Activated CD8-positive, alpha-beta memory T cell treated with anti-CD3 and anti-CD28 coated beads, Interleukin-2, amount 10 ng/mL, durations not matched to agents 7 days and 5 days (primary cell): ENCODE measurements at regions not wholly inside any gene's neighbourhood (a gene's known extent, or its start where the extent isn't known, plus 50 kb on each side); places are given as distances from the start of the nearest gene placed in this dataset.

Source experiments
- ATAC-seq: fragments of 150-1000 bp; cut with Tn5 transposase; one replicate; pipeline ENCODE4 v1.10.0; 2021; ENCODE audit warnings: moderate library complexity
- CTCF ChIA-PET: fragments of 350-600 bp; sonication (Branson Sonifier 250); formaldehyde crosslinking; loops from one replicate; lab custom pipeline; 2021; ENCODE audit warnings: antibody characterized with exemption; lab: Charles Lee
- DNase-seq: peaks from one replicate; pipeline ENCODE4 v3.0.0-alpha.2; 2020
- H3K27ac Mint-ChIP-seq: one replicate; pipeline ENCODE4 v1.8.0; 2021; ENCODE audit warnings: mild to moderate bottlenecking, mixed read lengths
- H3K27me3 Mint-ChIP-seq: one replicate; pipeline ENCODE4 v1.8.0; 2021; ENCODE audit warnings: mixed read lengths
- H3K36me3 Mint-ChIP-seq: one replicate; pipeline ENCODE4 v1.8.0; 2021; ENCODE audit warnings: mild to moderate bottlenecking, mixed read lengths
- H3K4me1 Mint-ChIP-seq: one replicate; pipeline ENCODE4 v1.8.0; 2021; ENCODE audit warnings: mixed read lengths
- H3K4me3 Mint-ChIP-seq: one replicate; pipeline ENCODE4 v1.8.0; 2021; ENCODE audit warnings: mild to moderate bottlenecking, moderate library complexity, mixed read lengths
- H3K9me3 Mint-ChIP-seq: one replicate; pipeline ENCODE4 v1.8.0; 2022; ENCODE audit warnings: low read depth, mixed read lengths

DNA sequence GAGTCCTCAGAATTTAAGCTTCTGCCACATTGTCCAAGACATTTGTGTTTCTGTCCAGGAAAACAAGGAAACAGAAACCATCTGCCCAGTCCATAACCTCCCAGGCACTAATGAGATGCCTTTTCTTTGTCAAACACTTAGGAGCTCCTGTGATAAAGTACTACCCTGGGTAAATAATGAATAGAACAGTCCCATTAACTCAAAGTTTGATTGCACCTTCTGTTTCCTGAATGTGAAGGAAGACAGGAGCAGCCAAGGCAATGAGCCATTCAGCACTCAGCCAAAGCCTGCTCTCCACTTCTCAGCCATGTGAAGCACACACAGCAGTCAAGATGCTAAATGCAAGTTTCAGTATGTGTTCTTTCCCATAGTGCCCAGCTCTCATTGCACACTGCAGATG is 199.8 kb downstream of the SEC16B start:
- CTCF ChIA-PET, result no interaction called here
- Mint-ChIP-seq H3K4me1 (no peaks in the 10 kb centered on the region), H3K36me3 (no peaks in the 10 kb centered on the region), H3K4me3 (no peak overlapping the region), H3K27ac (no peak overlapping the region), H3K27me3 (no peaks in the 10 kb centered on the region), H3K9me3 (peaks cover 4% of the 10 kb centered on the region)
- ATAC-seq, result no peak
- DNase-seq, result no peak

DNA sequence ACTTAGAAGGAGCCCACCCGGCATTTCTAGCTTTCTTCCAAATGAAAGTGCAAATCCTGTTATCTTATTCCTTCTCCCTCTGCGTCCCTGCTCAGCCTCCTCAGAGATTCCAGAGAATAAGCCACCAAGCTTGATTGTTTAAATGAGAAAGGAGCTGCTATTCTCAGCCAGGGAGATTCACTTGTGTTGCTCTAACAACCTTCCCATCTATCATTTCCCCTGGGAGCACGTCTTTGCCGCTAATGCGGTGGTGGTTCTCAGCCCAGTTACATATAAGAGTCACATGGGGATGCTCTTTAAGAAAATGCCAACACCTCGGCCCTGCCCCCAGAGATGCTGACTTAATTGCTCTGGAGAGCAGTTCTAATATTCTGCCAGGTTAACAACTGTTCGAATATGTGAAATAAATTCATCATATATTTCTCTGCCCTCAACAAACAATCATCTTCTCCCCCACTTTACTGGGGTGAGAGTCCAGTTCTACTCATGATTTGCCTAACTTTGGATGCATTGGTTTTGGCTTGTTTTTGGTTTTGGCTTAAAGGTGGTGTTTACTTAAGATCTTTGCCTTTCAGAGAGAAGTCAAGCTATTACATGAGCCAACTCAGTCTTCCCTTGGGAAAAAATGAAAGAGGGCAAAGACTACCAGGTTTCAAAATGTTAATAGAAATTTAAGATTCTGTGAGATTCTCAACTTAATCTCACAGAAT is 213.9 kb downstream of the SEC16B start:
- peaks cover 11% of the 10 kb centered on the region for H3K9me3 Mint-ChIP-seq
- H3K27me3 Mint-ChIP-seq, result no peaks in the 10 kb centered on the region
- ATAC-seq, result no peak
- no peak for DNase-seq
- CTCF ChIA-PET, result no interaction called here
- no peaks in the 10 kb centered on the region for H3K36me3 Mint-ChIP-seq
- no peak overlapping the region for H3K27ac Mint-ChIP-seq
- H3K4me3 Mint-ChIP-seq, result no peak overlapping the region
- H3K4me1 Mint-ChIP-seq, result no peaks in the 10 kb centered on the region

DNA sequence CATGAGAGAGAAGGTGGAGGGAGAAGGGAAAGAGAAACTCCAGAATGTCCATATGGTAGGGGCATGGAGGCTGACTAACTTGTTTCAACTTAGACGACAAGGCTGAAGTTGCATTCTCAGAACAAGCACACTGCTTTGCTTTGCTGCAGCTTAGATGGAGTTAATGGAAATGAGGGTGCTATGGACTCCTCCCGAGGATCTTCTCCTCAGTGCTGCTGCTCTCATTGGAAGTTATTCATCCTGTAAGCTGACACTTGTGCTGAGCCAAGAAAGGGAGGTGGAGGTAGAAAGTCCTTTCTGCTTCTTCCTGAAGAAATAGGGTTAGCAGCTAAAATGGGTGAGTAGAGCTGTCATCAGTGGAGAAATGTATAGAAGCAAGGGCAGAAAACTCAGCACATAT is 215.3 kb downstream of the SEC16B start:
- Mint-ChIP-seq H3K36me3 (no peaks in the 10 kb centered on the region), H3K4me1 (no peaks in the 10 kb centered on the region), H3K9me3 (peaks cover 11% of the 10 kb centered on the region), H3K4me3 (no peak overlapping the region), H3K27ac (no peak overlapping the region), H3K27me3 (no peaks in the 10 kb centered on the region)
- no peak for ATAC-seq
- CTCF ChIA-PET, result no interaction called here
- no peak for DNase-seq

DNA sequence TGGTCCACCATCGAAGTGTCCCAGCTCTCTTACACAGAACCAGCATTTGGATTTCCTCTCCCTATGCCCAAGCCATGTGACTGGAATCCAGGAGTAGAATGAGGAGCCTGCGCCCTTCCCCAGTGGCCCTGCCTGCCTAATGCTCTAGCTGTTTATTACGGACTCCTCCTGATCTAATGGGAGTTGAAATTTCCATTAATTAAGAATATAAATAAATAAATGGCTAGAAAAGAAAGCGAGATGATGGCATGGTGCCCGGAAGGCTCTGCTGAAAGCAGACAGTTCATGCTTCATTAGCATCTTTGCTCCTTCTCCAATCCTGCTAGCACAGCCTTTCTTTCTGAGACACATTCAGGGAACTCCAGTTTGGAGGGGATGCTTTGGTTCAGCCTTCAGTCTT is 216.2 kb downstream of the SEC16B start:
- CTCF ChIA-PET, result no interaction called here
- Mint-ChIP-seq H3K27ac (no peak overlapping the region), H3K9me3 (peaks cover 9% of the 10 kb centered on the region), H3K4me3 (no peak overlapping the region), H3K36me3 (no peaks in the 10 kb centered on the region), H3K4me1 (no peaks in the 10 kb centered on the region), H3K27me3 (no peaks in the 10 kb centered on the region)
- ATAC-seq, result no peak
- no peak for DNase-seq

DNA sequence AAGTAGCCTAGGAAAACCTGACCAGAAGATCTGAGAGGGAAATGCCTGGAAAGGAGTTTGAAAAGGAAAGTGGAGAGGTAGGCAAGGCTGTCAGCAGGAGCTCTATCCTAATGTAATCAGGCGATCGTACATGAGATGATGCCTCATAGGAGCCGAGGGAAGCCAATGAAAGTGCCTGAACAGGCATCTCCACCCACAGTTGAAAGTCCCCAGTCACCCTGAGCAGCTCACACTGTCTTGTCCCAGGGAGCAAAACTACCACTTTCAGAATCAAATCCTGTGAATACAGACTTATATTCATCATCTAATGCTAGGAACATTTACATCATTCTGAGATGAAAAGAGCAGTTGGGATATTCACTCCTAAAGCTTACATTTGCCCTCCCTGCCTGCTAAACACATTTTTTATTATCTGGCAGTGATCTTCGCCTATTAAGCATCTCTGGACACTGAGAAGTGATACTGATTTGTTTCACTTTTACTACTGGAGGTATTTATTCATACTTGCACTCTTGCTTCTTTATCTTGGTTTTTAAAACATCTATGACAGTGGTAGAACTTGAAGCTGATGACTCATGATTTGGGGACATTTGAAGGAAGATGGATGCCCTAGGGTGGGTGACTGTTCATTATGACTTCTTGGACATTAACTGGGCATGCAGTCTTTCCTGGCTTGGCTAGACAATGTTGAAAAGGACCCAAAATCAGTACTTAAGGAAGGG is 221.6 kb downstream of the SEC16B start:
- H3K9me3 Mint-ChIP-seq, result peaks cover 5% of the 10 kb centered on the region
- H3K27me3 Mint-ChIP-seq, result no peaks in the 10 kb centered on the region
- H3K36me3 Mint-ChIP-seq, result no peaks in the 10 kb centered on the region
- CTCF ChIA-PET, result no interaction called here
- ATAC-seq, result no peak
- DNase-seq, result no peak
- no peaks in the 10 kb centered on the region for H3K4me1 Mint-ChIP-seq
- no peak overlapping the region for H3K27ac Mint-ChIP-seq
- H3K4me3 Mint-ChIP-seq, result no peak overlapping the region

DNA sequence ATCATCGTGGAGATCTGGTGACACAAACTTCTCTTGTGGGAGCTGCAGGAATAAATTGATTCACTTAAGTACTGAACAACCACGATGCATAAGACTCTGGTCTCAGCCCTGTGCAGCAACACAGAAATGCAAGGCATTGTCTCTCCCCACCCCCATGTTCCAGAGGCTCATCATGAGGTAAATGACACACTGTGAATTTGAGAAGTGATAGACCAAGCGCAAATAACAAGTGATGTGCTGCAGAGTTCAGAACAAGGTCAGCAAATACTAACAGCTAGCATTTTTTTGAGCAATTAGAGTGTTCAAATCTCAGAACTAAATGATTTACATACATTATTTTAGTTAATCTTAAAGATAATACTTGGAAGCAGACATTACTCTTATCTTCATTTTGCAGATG is 223.7 kb downstream of the SEC16B start:
- H3K9me3 Mint-ChIP-seq, result peaks cover 5% of the 10 kb centered on the region
- H3K4me1 Mint-ChIP-seq, result no peaks in the 10 kb centered on the region
- no peaks in the 10 kb centered on the region for H3K27me3 Mint-ChIP-seq
- H3K27ac Mint-ChIP-seq, result no peak overlapping the region
- ATAC-seq, result no peak
- H3K36me3 Mint-ChIP-seq, result no peaks in the 10 kb centered on the region
- H3K4me3 Mint-ChIP-seq, result no peak overlapping the region
- DNase-seq, result no peak
- CTCF ChIA-PET, result no interaction called here

DNA sequence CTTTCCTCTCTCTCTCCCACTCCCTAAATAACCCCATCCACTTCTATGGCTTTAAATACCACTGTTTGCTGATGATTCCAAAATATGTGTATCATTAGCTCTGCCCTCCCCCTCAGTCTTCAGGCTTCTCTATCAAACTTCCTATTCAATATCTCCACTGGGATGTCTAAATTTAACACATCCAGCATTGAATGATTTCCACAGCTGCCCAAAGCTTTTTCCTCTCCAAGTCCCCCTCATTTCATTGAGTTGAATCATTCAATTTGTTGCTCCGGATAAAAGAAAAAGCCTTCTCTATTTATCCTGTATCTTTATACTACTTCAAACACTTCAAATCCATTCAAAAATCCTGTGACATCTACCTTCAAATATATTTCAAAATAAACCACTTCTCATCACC is 225.0 kb downstream of the SEC16B start:
- peaks cover 2% of the 10 kb centered on the region for H3K9me3 Mint-ChIP-seq
- DNase-seq, result no peak
- no peak overlapping the region for H3K4me3 Mint-ChIP-seq
- no peaks in the 10 kb centered on the region for H3K4me1 Mint-ChIP-seq
- no peaks in the 10 kb centered on the region for H3K36me3 Mint-ChIP-seq
- CTCF ChIA-PET, result no interaction called here
- H3K27me3 Mint-ChIP-seq, result no peaks in the 10 kb centered on the region
- no peak for ATAC-seq
- peak overlapping the region; percentile 13 for H3K27ac Mint-ChIP-seq

DNA sequence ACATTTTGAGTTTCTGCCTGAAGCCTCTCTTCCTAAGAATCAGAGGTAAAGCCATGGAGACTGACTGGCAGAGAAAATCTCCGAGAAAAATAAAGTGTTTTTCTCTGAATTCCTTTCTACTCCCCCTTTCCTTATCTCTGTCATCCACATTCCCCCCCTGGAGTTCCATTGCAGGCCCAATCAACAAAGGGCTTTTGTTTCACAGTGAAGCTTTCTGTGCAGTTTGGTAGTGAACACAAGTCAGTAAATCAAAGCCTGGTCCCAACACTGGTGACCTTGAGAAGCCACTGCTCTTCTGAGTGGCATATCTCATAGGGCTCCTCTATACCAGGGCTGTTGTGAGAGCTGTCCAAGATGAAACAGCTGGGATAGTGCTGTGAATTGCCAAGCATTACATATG is 228.4 kb downstream of the SEC16B start:
- Mint-ChIP-seq H3K36me3 (no peaks in the 10 kb centered on the region), H3K27ac (no peak overlapping the region), H3K4me3 (no peak overlapping the region), H3K27me3 (no peaks in the 10 kb centered on the region), H3K4me1 (no peaks in the 10 kb centered on the region), H3K9me3 (no peaks in the 10 kb centered on the region)
- DNase-seq (no peak), ATAC-seq (no peak)
- CTCF ChIA-PET, result no interaction called here

DNA sequence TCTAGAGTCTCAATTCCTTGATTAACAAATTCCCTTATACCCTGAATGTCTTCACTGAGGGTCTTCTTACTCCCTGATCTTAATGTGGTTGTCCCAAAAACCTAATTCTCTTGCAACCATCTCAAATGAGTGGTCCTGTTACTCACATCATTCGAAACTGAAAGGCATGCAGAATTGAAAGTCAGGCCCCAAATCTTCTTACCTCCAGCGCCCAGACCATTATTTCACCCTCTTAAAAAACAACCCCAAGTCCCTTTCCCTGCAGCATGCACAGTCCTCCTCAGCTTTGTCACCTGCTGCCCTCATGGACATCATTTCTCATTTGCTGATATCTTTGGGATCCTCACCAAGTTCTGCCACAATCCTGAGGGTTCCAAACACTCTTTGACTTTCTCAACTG is 230.1 kb downstream of the SEC16B start:
- CTCF ChIA-PET, result no interaction called here
- Mint-ChIP-seq H3K4me3 (no peak overlapping the region), H3K4me1 (no peaks in the 10 kb centered on the region), H3K36me3 (no peaks in the 10 kb centered on the region), H3K9me3 (no peaks in the 10 kb centered on the region), H3K27me3 (no peaks in the 10 kb centered on the region), H3K27ac (no peak overlapping the region)
- ATAC-seq (no peak), DNase-seq (no peak)

DNA sequence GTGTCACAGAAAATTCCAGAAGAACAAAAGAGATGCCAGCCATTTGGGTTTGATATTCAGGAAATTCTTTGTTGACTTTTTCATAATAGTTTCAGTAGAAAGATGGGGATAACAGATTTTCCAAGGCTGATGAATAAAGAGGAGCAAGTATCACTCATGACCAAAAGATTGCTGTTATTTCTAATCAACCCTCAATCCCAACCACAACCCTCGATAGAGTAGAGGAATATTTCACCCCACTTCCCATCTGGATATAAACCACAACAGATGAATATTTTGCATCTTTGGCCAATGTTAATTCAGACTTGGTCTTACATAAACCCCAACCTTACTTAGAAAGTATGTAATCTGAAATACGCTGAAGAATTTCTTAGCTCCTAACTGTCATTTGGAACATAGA is 232.4 kb downstream of the SEC16B start:
- Mint-ChIP-seq H3K27ac (no peak overlapping the region), H3K4me1 (no peaks in the 10 kb centered on the region), H3K9me3 (peaks cover 4% of the 10 kb centered on the region), H3K27me3 (no peaks in the 10 kb centered on the region), H3K4me3 (no peak overlapping the region), H3K36me3 (no peaks in the 10 kb centered on the region)
- CTCF ChIA-PET, result no interaction called here
- no peak for DNase-seq
- ATAC-seq, result no peak

DNA sequence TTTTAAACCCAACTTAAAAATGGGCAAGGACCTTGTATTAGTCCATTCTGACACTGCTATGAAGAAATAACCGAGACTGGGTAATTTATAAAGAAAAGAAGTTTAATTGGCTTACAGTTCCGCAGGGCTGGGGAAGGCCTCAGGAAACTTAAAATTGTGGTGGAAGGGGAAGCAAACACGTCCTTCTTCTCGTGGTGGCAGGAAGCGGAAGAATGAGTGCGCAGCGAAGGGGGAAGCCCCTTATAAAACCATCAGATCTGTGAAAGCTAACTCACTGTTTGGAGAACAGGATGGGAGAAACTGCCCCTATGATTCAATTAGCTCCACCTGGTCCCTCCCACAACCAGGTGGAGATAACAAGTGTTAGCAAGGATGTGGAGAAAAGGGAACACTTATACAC is 237.7 kb downstream of the SEC16B start:
- Mint-ChIP-seq H3K36me3 (no peaks in the 10 kb centered on the region), H3K4me1 (no peaks in the 10 kb centered on the region), H3K27ac (no peak overlapping the region), H3K9me3 (peaks cover 8% of the 10 kb centered on the region), H3K27me3 (no peaks in the 10 kb centered on the region), H3K4me3 (no peak overlapping the region)
- ATAC-seq, result no peak
- no peak for DNase-seq
- CTCF ChIA-PET, result no interaction called here

DNA sequence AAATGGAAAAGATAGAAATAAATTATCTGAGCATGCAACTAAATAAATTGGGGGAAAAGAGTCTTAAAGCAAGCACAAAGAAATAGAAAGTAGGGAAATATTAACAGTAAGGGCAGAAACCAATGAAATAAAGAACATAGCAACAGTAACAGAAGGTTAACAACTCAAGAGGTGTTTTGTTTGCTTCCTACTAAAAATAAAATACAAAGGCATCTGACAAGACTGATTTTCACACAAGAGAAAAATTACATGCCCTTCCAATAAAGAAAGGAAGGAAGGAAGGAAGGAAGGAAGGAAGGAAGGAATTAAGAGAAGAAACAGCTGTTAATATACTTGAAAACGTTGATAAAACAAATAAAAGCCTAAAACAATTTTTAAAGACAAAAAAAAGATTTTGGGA is 240.2 kb downstream of the SEC16B start:
- H3K4me3 Mint-ChIP-seq, result no peak overlapping the region
- no peaks in the 10 kb centered on the region for H3K36me3 Mint-ChIP-seq
- H3K4me1 Mint-ChIP-seq, result no peaks in the 10 kb centered on the region
- no peak for ATAC-seq
- CTCF ChIA-PET, result no interaction called here
- DNase-seq, result no peak
- no peak overlapping the region for H3K27ac Mint-ChIP-seq
- peaks cover 17% of the 10 kb centered on the region for H3K9me3 Mint-ChIP-seq
- no peaks in the 10 kb centered on the region for H3K27me3 Mint-ChIP-seq

DNA sequence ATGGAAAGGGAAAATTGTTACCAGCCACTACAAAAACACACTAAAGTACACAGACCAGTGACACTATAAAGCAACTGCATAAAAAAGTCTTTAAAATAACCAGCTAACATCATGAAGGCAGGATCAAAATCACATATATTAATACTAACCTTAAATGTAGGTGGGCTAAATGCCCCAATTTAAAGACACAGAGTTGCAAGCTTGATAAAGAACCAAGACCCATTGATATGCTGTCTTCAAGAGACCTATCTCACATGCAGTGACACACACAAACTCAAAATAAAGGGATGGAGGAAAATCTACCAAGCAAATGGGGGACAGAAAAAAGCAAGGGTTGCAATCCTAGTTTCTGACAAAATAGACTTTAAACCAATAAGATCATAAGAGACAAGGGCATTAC is 246.3 kb downstream of the SEC16B start:
- ATAC-seq (no peak), DNase-seq (no peak)
- CTCF ChIA-PET, result no interaction called here
- H3K4me3 Mint-ChIP-seq, result no peak overlapping the region
- H3K4me1 Mint-ChIP-seq, result no peaks in the 10 kb centered on the region
- H3K27me3 Mint-ChIP-seq, result no peaks in the 10 kb centered on the region
- no peak overlapping the region for H3K27ac Mint-ChIP-seq
- H3K36me3 Mint-ChIP-seq, result no peaks in the 10 kb centered on the region
- H3K9me3 Mint-ChIP-seq, result peaks cover 21% of the 10 kb centered on the region

DNA sequence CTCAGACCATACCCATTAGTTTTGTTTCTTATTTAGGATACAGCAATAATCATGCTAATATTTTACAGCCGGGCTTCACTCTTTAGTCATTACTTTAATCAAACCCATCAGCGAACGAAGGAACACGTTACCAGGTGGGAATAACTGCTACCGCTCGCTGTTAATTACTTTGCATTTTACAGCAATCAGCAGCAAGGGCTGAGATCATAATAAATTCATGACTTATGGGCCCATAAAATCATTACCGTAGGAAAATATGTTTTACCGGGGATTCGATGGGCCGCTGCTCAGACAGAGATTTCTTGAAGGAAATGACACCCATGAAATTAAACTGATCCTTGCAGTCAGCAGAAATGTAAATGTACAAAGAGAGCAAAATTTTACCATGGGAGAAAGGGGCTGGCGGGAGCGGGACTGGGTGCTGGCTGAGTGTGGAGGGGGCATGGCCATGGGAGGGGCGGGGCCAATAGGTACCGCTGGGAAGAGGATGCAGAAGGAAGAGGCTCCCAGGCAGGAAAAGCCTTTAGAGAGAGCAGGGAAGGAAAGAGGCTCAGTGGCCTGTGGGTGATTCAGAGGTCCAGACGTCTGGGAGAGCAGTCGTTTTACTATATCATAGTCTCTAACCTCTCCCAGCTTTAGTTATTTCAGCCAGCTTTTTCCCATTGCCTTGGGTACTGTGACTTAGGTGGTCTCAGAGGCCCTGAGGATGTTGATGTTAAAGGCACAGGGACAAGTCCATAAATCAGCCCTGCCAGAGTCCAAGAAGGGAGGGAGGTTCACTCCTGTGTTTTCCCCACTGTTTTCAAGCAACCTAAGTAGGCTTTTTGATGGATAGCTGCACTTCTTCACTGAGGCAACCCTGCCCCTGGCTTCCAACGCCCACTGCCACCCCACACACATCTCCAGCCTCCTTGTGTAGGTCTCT is 258.9 kb downstream of the SEC16B start:
- no peaks in the 10 kb centered on the region for H3K27me3 Mint-ChIP-seq
- H3K27ac Mint-ChIP-seq, result no peak overlapping the region
- H3K4me3 Mint-ChIP-seq, result no peak overlapping the region
- ATAC-seq, result no peak
- H3K36me3 Mint-ChIP-seq, result no peaks in the 10 kb centered on the region
- DNase-seq, result no peak
- H3K9me3 Mint-ChIP-seq, result peaks cover 3% of the 10 kb centered on the region
- CTCF ChIA-PET, result no interaction called here
- no peaks in the 10 kb centered on the region for H3K4me1 Mint-ChIP-seq
